GM21825 (cell line): ENCODE measurements at regions not wholly inside any gene's neighbourhood (a gene's known extent, or its start where the extent isn't known, plus 50 kb on each side); places are given as distances from the start of the nearest gene placed in this dataset.

Experiments used
- ATAC-seq: cut with Tn5 transposase; IDR thresholded peaks from one replicate; pipeline ENCODE4 v1.9.1; 2021; ENCODE audit warnings: mild to moderate bottlenecking, moderate library complexity; ENCODE audit not compliant: unreplicated experiment

- ATAC-seq: no peak
These were observed 152.3 kb upstream of the ZNF516 start for GRCh38 chr18:76647322-76647721.

- ATAC-seq: no peak
These were observed 149.5 kb upstream of the ZNF516 start for GRCh38 chr18:76644580-76644979.

- ATAC-seq: no peak
These were observed 149.0 kb upstream of the ZNF516 start for GRCh38 chr18:76643996-76644395.

- ATAC-seq: no peak
These were observed 148.2 kb upstream of the ZNF516 start for GRCh38 chr18:76643199-76643598.

GRCh38 chr18:76640438-76640837 lies 145.4 kb upstream of the ZNF516 start:
- no peak for ATAC-seq

GRCh38 chr18:76634564-76634963 lies 139.5 kb upstream of the ZNF516 start:
- no peak for ATAC-seq

- no peak for ATAC-seq
These were observed 138.7 kb upstream of the ZNF516 start for GRCh38 chr18:76633588-76634269.

- no peak for ATAC-seq
These were observed 132.4 kb upstream of the ZNF516 start for GRCh38 chr18:76627444-76627843.

GRCh38 chr18:76626991-76627390 lies 131.9 kb upstream of the ZNF516 start:
- no peak for ATAC-seq

- no peak for ATAC-seq
These were observed 127.6 kb upstream of the ZNF516 start for GRCh38 chr18:76622651-76623050.

- no peak for ATAC-seq
These were observed 126.9 kb upstream of the ZNF516 start for GRCh38 chr18:76621782-76622495.

GRCh38 chr18:76621226-76621625 lies 126.2 kb upstream of the ZNF516 start:
- no peak for ATAC-seq

GRCh38 chr18:76620321-76621170 lies 125.5 kb upstream of the ZNF516 start:
- peak; percentile 96 for ATAC-seq

- ATAC-seq: peak; percentile 6
These were observed 124.7 kb upstream of the ZNF516 start for GRCh38 chr18:76619621-76620315.

- no peak for ATAC-seq
These were observed 124.2 kb upstream of the ZNF516 start for GRCh38 chr18:76619261-76619620.

- no peak for ATAC-seq
These were observed 123.7 kb upstream of the ZNF516 start for GRCh38 chr18:76618721-76619120.

- ATAC-seq: no peak
These were observed 121.3 kb upstream of the ZNF516 start for GRCh38 chr18:76616373-76616772.

GRCh38 chr18:76615065-76615733 lies 120.2 kb upstream of the ZNF516 start:
- ATAC-seq: no peak

- no peak for ATAC-seq
These were observed 118.7 kb upstream of the ZNF516 start for GRCh38 chr18:76613755-76614120.

GRCh38 chr18:76613053-76613754 lies 118.2 kb upstream of the ZNF516 start:
- ATAC-seq: no peak
